Left ventricle myocardium inferior (tissue), 1 donor: ENCODE measurements at regions not wholly inside any gene's neighbourhood (a gene's known extent, or its start where the extent isn't known, plus 50 kb on each side); places are given as distances from the start of the nearest gene placed in this dataset.
A peak's percentile ranks its signal among the peaks of the same experiment; 100 is the strongest.
"Not testable (repeated sequence)": the region's sequence is repeated elsewhere in the genome, so short reads cannot be mapped to it uniquely, and the experiment has no call there.

Experiments used
- DNase-seq: peaks from one replicate; pipeline ENCODE4 v3.0.0-alpha.2; 2020
- H3K27ac ChIP-seq: fragments of 200-600 bp; replicated peaks from 2 replicates; pipeline ENCODE4 v1.8.0; 2021
- H3K27me3 ChIP-seq: fragments of 200-600 bp; 2 replicates; pipeline ENCODE4 v1.8.0; 2021; ENCODE audit warnings: low read depth
- H3K36me3 ChIP-seq: fragments of 200-600 bp; 2 replicates; pipeline ENCODE4 v1.8.0; 2021
- H3K4me1 ChIP-seq: fragments of 200-600 bp; 2 replicates; pipeline ENCODE4 v1.8.0; 2021
- H3K4me3 ChIP-seq: fragments of 200-600 bp; 2 replicates; pipeline ENCODE4 v1.8.0; 2021; ENCODE audit warnings: mild to moderate bottlenecking, moderate library complexity
- H3K9me3 ChIP-seq: fragments of 200-600 bp; replicated peaks from 2 replicates; pipeline ENCODE4 v1.8.0; 2021
- CTCF ChIP-seq: fragments of 200-600 bp; IDR thresholded peaks from 2 replicates; pipeline ENCODE4 v1.8.0; 2021; ENCODE audit warnings: antibody characterized with exemption, mild to moderate bottlenecking, borderline replicate concordance
- intact Hi-C: fragments of 100-400 bp; cut with micrococcal nuclease; formaldehyde crosslinking; loops from one replicate; pipeline ENCODE4 v1.11.0; 2022
- donor health status: DM: no; HTN: yes; CAD: no; lungs with severe emphysema.

GRCh38 chr5:36535859-36536615 is 70.4 kb upstream of the SLC1A3 start:
- Histone ChIP-seq H3K4me3 (no peak overlapping the region), H3K36me3 (no peaks in the 10 kb centered on the region), H3K9me3 (no peaks in the 10 kb centered on the region), H3K27ac (peak overlapping the region; percentile 83), H3K4me1 (peaks cover 30% of the 10 kb centered on the region), H3K27me3 (no peaks in the 10 kb centered on the region)
- no peak for DNase-seq
- intact Hi-C loops: no loop called here
- TF ChIP-seq CTCF: no peak

GRCh38 chr5:36536616-36537005 is 69.8 kb upstream of the SLC1A3 start:
- H3K36me3 ChIP-seq: no peaks in the 10 kb centered on the region
- no peak for DNase-seq
- peaks cover 29% of the 10 kb centered on the region for H3K4me1 ChIP-seq
- intact Hi-C loops: no loop called here
- no peaks in the 10 kb centered on the region for H3K9me3 ChIP-seq
- TF ChIP-seq CTCF: no peak
- no peaks in the 10 kb centered on the region for H3K27me3 ChIP-seq
- no peak overlapping the region for H3K4me3 ChIP-seq
- H3K27ac ChIP-seq: peak overlapping the region; percentile 83

GRCh38 chr5:36537724-36538123 is 68.7 kb upstream of the SLC1A3 start:
- Histone ChIP-seq H3K4me1 (peaks cover 29% of the 10 kb centered on the region), H3K36me3 (no peaks in the 10 kb centered on the region), H3K9me3 (no peaks in the 10 kb centered on the region), H3K27me3 (no peaks in the 10 kb centered on the region), H3K4me3 (no peak overlapping the region), H3K27ac (peak overlapping the region; percentile 83)
- no peak for TF ChIP-seq CTCF
- no peak for DNase-seq
- intact Hi-C loops: no loop called here

GRCh38 chr5:36552651-36553393 is 53.6 kb upstream of the SLC1A3 start:
- intact Hi-C loops: no loop called here
- H3K9me3 ChIP-seq: peaks cover 9% of the 10 kb centered on the region
- no peak overlapping the region for H3K4me3 ChIP-seq
- no peak for TF ChIP-seq CTCF
- H3K27ac ChIP-seq: peak overlapping the region; percentile 63
- H3K27me3 ChIP-seq: no peaks in the 10 kb centered on the region
- no peaks in the 10 kb centered on the region for H3K36me3 ChIP-seq
- peaks cover 12% of the 10 kb centered on the region for H3K4me1 ChIP-seq
- peak; percentile 33 for DNase-seq

- H3K27ac ChIP-seq, H3K36me3 ChIP-seq, DNase-seq, H3K9me3 ChIP-seq, H3K27me3 ChIP-seq, H3K4me3 ChIP-seq, intact Hi-C loops: not testable (repeated sequence)
- peaks cover 12% of the 10 kb centered on the region for H3K4me1 ChIP-seq
Observed at GRCh38 chr5:36555035-36555434, 51.4 kb upstream of the SLC1A3 start.
